HG02763 (cell line): ENCODE measurements at regions not wholly inside any gene's neighbourhood (a gene's known extent, or its start where the extent isn't known, plus 50 kb on each side); places are given as distances from the start of the nearest gene placed in this dataset.

ENCODE experiments used
- ATAC-seq: cut with Tn5 transposase; IDR thresholded peaks from one replicate; pipeline ENCODE4 v1.9.1; 2021; ENCODE audit warnings: mild to moderate bottlenecking, moderate library complexity; ENCODE audit not compliant: unreplicated experiment

DNA sequence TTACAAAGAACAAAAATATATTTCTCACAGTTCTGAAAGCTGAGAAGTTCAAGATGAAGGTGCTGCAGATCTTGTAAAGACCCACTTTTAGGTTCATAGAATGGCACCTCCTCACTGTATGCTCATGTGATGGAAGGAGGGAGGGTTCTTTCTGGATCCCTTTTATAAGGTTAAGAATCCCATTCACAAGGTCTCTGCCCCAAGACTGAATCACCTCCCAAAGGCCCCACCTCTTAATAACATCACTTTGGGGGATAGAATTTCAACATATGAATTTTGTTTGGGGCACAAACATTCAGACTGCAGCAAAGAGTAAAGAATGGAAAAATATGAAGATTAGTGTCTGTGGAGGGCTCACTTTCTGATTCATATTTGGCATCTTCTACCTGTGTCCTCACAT, 77.1 kb upstream of the PRR16 start:
- ATAC-seq, result no peak

DNA sequence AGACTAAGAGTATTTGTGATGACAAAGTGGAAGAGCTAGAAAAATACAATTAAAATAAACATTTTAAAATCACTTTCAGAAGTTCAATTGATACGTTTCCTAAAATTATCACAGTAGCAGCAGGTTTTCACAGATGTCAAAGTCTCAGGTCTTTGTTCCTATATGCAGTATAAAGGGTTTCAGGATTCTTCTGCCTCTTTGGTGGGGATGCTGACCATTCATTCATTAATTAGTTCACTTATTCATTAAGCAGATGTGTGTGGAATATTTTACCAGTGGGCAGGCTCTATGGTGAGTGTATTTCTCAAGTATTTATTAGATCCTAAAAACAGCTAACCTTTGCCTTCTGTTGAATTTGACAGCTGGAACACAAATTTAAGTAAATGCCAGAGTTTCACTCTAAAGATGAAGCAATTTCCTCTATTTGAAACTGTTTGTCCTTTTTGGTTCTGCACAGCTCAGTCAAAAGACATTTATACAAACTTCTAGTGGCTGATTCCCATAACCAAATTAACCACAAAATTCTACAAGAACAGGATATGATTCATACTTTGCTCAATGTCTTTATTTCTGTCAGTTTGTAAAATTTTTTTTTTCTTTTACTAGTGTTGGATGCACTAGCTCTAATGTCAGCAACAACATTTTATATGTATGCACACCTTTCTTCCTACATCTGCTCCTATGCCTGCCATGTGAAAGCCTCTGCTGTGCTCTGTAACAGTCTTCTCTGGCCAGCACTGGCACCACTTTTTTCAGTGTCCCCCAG, 75.9 kb upstream of the PRR16 start:
- no peak for ATAC-seq

DNA sequence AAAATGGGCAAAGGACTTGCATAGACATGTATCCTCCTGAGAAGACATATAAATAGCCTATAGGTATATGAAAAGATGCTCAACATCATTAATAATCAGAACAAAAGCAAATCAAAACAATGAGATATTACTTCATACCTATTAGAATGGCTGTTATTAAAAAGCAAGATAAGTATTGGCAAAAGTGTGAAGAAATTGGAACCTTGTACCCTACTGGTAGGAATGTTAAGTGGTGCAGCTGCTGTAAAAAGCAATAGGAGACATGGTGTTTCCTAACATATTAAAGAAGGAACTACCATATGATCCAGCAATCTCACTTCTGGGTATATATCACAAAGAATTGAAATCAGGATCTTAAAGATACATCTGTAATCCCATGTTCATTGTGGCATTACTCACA, 69.8 kb upstream of the PRR16 start:
- ATAC-seq, result no peak

DNA sequence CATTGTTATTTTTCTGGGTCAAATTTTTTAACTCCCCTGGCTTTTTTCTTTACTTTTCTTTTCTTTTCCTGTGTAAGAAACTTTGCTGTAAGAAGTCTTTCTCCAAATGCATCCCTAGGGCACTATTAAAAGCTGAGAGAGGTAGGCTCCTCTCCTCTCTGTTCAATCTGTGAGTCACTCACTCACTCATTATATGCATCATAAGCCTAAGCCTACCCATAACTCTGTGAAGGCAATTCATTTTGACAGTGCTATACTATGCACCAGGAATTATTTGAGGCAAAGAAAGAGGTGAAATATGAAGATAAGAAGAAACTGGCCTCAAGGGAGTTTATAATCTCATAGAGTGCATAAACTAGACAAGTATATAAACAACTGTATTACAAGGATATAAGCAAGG, 67.9 kb upstream of the PRR16 start:
- ATAC-seq, result no peak

DNA sequence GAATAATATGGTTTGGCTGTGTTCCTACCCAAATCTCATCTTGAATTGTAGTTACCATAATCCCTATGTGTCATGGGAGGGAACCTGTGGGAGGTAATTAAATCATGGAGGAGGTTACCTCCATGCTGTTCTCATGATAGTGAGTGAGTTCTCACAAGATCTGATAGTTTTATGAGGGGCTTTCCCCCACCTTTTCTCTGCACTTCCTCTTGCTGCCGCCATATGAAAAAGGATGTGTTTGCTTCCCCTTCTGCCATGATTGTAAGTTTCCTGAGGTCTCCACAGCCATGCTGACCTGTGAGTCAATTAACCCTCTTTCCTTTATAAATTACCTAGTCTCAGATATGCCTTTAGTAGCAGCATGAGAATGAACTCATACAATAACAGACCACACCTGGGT, 63.7 kb upstream of the PRR16 start:
- ATAC-seq, result no peak

DNA sequence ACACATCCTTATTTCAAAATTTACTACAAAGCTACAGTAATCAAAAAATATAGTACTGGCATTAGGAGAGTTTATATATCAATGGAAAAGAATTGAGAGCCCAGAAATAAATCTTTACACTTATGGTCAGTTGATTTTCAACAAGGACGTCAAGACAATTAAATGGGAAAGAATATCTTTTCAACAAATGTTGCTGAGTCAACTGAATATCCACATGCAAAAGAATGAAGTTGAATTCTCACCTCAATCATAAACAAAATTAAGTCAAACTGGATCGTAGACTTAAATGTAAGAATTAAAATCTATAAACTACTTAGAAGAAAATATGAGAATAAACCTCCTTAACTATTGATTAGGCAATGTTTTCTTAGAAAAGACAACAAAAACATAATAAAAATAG, 61.5 kb upstream of the PRR16 start:
- no peak for ATAC-seq

DNA sequence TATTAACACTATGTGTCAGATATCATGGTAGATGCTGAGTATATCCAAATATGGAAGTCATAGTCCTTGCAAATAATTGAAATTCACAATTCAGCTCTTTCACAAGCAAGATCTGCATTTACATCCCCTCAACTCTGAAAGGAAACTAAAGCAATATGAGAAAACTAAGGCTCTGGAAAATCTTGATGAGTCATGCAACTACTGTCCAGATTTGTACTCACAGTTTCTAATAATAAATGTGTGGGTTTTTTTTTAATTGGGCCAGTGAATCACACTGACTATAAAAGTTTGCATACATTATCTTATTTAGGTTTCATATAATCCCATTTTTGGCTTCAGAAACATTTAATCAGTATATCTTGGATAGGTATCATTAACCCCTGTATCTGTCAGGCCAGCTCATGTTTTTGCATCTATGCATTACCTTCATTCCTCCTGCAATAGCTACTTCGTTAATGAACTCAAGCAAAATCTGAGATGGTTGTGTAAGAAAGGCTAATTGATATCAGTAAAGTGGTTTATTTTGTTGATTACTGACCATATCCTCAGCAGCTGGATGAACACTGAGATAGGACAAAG, 58.7 kb upstream of the PRR16 start:
- no peak for ATAC-seq

DNA sequence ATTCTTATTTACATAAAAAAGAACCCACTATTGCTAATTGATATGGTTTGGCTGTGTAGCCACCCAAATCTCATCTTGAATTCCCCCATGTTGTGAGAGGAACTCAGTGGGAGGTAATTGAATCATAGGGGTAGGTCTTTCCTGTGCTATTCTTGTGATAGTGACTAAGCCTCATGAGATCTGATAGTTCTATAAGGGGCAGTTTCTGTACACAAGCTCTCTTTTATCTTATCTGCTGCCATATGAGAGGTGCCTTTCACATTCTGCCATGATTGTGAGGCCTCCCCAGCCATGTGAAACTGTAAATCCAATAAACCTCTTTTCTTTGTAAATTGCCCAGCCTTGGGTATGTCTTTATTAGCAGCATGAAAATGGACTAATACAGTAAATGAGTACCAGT, 58.2 kb upstream of the PRR16 start:
- no peak for ATAC-seq

DNA sequence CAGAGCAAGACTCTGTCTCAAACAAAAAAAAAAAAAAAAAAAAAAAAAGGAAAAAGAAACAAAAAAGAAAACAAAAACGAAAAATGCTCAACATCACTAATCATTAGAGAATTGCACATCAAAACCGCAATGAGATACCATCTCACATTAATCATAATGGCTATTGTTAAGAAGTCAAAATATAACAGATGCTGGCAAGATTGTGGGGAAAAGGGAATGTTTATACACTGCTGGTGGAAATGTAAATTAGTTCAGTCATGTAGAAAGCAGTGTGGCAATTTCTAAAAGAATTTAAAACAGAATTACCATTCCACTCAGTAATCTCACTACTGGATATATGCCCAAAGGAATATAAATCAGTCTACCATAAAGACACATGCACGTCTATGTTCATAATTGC, 50.4 kb upstream of the PRR16 start:
- no peak for ATAC-seq
